PC-3 (cell line): ENCODE measurements at regions not wholly inside any gene's neighbourhood (a gene's known extent, or its start where the extent isn't known, plus 50 kb on each side); places are given as distances from the start of the nearest gene placed in this dataset.

Source experiments
- ATAC-seq: fragments of 200-7000 bp; cut with Tn5 transposase; 2 replicates; pipeline ENCODE4 v1.9.1; 2020; ENCODE audit warnings: mild to moderate bottlenecking, moderate library complexity
- BruUV-seq: library from RNA; stranded (reverse); fragments of 400-500 nt; replicated peaks from 2 replicates; lab custom pipeline; 2021; lab: Mats Ljungman, UMichigan
- CTCF ChIA-PET: fragments of 300-600 bp; sonication (Branson Sonifier 250); formaldehyde crosslinking; loops from one replicate; lab custom pipeline; 2022; ENCODE audit warnings: antibody characterized with exemption; lab: Charles Lee
- POLR2A ChIA-PET: fragments of 300-600 bp; sonication (Branson Sonifier 250); formaldehyde crosslinking; loops from one replicate; lab custom pipeline; 2022; ENCODE audit warnings: antibody characterized with exemption; ENCODE audit not compliant: unreplicated experiment; lab: Charles Lee
- DNase-seq: peaks from one replicate; pipeline ENCODE4 v3.0.0-alpha.2; 2015
- H2AFZ ChIP-seq: fragments of 300-600 bp; sonication (generic); 2 replicates; pipeline ENCODE4 v1.6.0; 2016; ENCODE audit warnings: antibody characterized with exemption, low read length
- H3F3A ChIP-seq: fragments of 300-600 bp; sonication (generic); one replicate; pipeline ENCODE4 v1.6.0; 2017; ENCODE audit warnings: antibody characterized with exemption, low read length, control low read depth, mild to moderate bottlenecking; ENCODE audit not compliant: unreplicated experiment
- H3K27ac ChIP-seq: fragments of 300-600 bp; sonication (generic); 2 replicates; pipeline ENCODE4 v1.5.1; 2016; ENCODE audit warnings: mild to moderate bottlenecking, low read length
- H3K27me3 ChIP-seq: fragments of 300-600 bp; sonication (generic); 2 replicates; pipeline ENCODE4 v1.6.1; 2016; ENCODE audit warnings: low read length, mixed read lengths
- H3K36me3 ChIP-seq: fragments of 300-600 bp; sonication (generic); 2 replicates; pipeline ENCODE4 v1.6.1; 2016; ENCODE audit warnings: low read depth, mixed run types, low read length, mixed read lengths
- H3K4me1 ChIP-seq: fragments of 300-600 bp; sonication (generic); 2 replicates; pipeline ENCODE4 v1.5.1; 2016; ENCODE audit warnings: low read length; ENCODE audit not compliant: insufficient read depth
- H3K4me2 ChIP-seq: fragments of 300-600 bp; sonication (generic); 2 replicates; pipeline ENCODE4 v1.6.0; 2016; ENCODE audit warnings: low read length
- H3K4me3 ChIP-seq: fragments of 300-600 bp; sonication (generic); 2 replicates; pipeline ENCODE4 v1.5.1; 2016; ENCODE audit warnings: mild to moderate bottlenecking, low read length, mixed read lengths
- H3K79me2 ChIP-seq: fragments of 300-600 bp; sonication (generic); 2 replicates; pipeline ENCODE4 v1.6.1; 2017; ENCODE audit warnings: low read length, mixed read lengths
- H3K9ac ChIP-seq: fragments of 300-600 bp; sonication (generic); 2 replicates; pipeline ENCODE4 v1.6.0; 2016; ENCODE audit warnings: mild to moderate bottlenecking, low read length
- H3K9me2 ChIP-seq: fragments of 300-600 bp; sonication (generic); replicated peaks from 2 replicates; pipeline ENCODE4 v1.6.1; 2016; ENCODE audit warnings: mixed run types, low read length, mixed read lengths
- H3K9me3 ChIP-seq: fragments of 300-600 bp; sonication (generic); 2 replicates; pipeline ENCODE4 v1.6.1; 2016; ENCODE audit warnings: low read length, mixed read lengths
- H4K20me1 ChIP-seq: fragments of 300-600 bp; sonication (generic); 2 replicates; pipeline ENCODE4 v1.6.1; 2016; ENCODE audit warnings: low read length, mixed read lengths
- CTCF ChIP-seq: fragments of 300-600 bp; sonication (generic); conservative IDR thresholded peaks from 2 replicates; pipeline ENCODE4 v1.5.1; 2017; ENCODE audit warnings: antibody characterized with exemption, low read depth, mild to moderate bottlenecking, low read length
- EZH2 ChIP-seq: fragments of 300-600 bp; sonication (generic); IDR thresholded peaks from one replicate; pipeline ENCODE4 v1.6.1; 2017; ENCODE audit warnings: antibody characterized with exemption, mild to moderate bottlenecking, low read length; ENCODE audit not compliant: unreplicated experiment
- EZH2phosphoT487 ChIP-seq: fragments of 300-600 bp; sonication (generic); IDR thresholded peaks from 2 replicates; pipeline ENCODE4 v1.6.1; 2018; ENCODE audit warnings: mild to moderate bottlenecking, antibody characterized with exemption, low read length, borderline replicate concordance
- intact Hi-C: fragments of 100-400 bp; cut with micrococcal nuclease; formaldehyde crosslinking; loops from 2 replicates; pipeline ENCODE4 v1.9.0; 2023

DNA sequence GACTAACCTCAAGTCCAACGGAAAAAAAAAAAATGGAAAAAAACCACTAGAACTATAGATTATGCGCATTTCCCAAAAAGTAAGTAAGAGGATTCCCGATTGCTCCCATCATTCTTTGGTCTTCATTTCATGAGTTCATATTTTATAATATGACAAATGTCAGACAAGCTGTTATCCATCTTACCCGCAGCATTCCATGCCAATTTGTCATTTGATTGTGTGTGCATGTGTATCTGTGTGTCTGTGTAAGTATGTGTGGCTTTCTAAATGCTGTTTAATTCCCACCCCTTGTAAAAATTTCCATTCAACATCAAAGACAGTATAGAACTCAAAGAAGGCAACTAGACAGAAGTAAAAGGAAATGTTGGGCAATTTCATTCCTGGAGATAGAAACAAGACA lies 434.1 kb downstream of the CDH11 start:
- H3K79me2 ChIP-seq: no peaks in the 10 kb centered on the region
- no peaks in the 10 kb centered on the region for H3K9me2 ChIP-seq
- DNase-seq (no peak), ATAC-seq (no peak)
- peaks cover 7% of the 10 kb centered on the region for H3K27me3 ChIP-seq
- no peaks in the 10 kb centered on the region for H3K9me3 ChIP-seq
- H3K36me3 ChIP-seq: no peaks in the 10 kb centered on the region
- no peaks in the 10 kb centered on the region for H3K4me1 ChIP-seq
- ChIA-PET CTCF (no interaction called here), POLR2A (no interaction called here)
- H2AFZ ChIP-seq: no peak overlapping the region
- no peak overlapping the region for H3K4me2 ChIP-seq
- H3K9ac ChIP-seq: no peak overlapping the region
- intact Hi-C loops: no loop called here
- no peak overlapping the region for H3K27ac ChIP-seq
- no peaks in the 10 kb centered on the region for H3F3A ChIP-seq
- TF ChIP-seq EZH2 (no peak), EZH2phosphoT487 (no peak), CTCF (no peak)
- H3K4me3 ChIP-seq: no peak overlapping the region
- H4K20me1 ChIP-seq: no peaks in the 10 kb centered on the region
- BruUV-seq: no TSS peak

DNA sequence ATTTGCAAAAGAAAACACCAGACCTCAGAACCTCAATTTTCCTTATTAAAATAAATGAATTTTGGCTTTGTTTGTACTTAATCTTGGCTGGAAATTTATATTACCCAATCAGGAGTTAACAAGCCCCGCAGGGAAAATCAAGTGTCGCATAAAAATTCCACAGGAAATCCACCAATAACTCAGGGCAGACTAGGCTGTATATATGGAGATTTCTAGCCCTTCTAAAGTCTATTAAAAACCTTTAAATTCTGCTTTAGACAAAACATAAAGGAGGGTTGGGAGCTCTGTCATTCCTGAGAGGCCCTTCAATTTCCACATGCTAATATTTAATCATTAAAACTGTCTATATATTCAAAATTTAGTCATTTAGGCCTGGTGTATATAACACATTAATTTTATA lies 434.7 kb downstream of the CDH11 start:
- no peak overlapping the region for H3K9ac ChIP-seq

More for the DNA sequence above, 434.7 kb downstream of the CDH11 start:
- intact Hi-C loops: no loop called here
- TF ChIP-seq CTCF (no peak), EZH2 (no peak), EZH2phosphoT487 (no peak)
- Histone ChIP-seq H3K27me3 (0 out of 2 replicates have a peak, but pooled peaks cover 1% of the 10 kb centered on the region), H3K4me1 (no peaks in the 10 kb centered on the region), H3K4me3 (no peak overlapping the region), H3K27ac (no peak overlapping the region), H3K9me3 (no peaks in the 10 kb centered on the region), H3K9me2 (no peaks in the 10 kb centered on the region), H3K4me2 (no peak overlapping the region), H2AFZ (no peak overlapping the region), H4K20me1 (no peaks in the 10 kb centered on the region), H3K36me3 (no peaks in the 10 kb centered on the region), H3F3A (no peaks in the 10 kb centered on the region), H3K79me2 (no peaks in the 10 kb centered on the region)
- DNase-seq (no peak), ATAC-seq (no peak)
- ChIA-PET CTCF (no interaction called here), POLR2A (no interaction called here)
- BruUV-seq: no TSS peak
